IMR-90 (cell line): ENCODE measurements at regions not wholly inside any gene's neighbourhood (a gene's known extent, or its start where the extent isn't known, plus 50 kb on each side); places are given as distances from the start of the nearest gene placed in this dataset.

ENCODE experiments used
- ATAC-seq: fragments of 200-7000 bp; cut with Tn5 transposase; 2 replicates; pipeline ENCODE4 v1.9.1; 2020; ENCODE audit warnings: low read depth, mild to moderate bottlenecking, moderate library complexity
- BruUV-seq: library from RNA; stranded (reverse); fragments of 400-500 nt; replicated peaks from 2 replicates; lab custom pipeline; 2021; lab: Mats Ljungman, UMichigan
- CTCF ChIA-PET: fragments of 300-600 bp; formaldehyde crosslinking; extraction: SDS; loops from one replicate; lab custom pipeline; 2021; ENCODE audit warnings: antibody characterized with exemption; lab: Yijun Ruan, JAX
- POLR2A ChIA-PET: fragments of 300-600 bp; sonication (Branson Sonifier 250); formaldehyde crosslinking; loops from one replicate; lab custom pipeline; 2022; ENCODE audit warnings: antibody characterized with exemption; ENCODE audit not compliant: unreplicated experiment; lab: Charles Lee
- DNase-seq: peaks from one replicate; pipeline ENCODE4 v3.0.0; 2013
- H2AFZ ChIP-seq: replicated peaks from 2 replicates; pipeline ENCODE3; 2013; ENCODE audit warnings: low read length, mild to moderate bottlenecking; ENCODE audit not compliant: poor library complexity
- H2AK5ac ChIP-seq: 2 replicates; pipeline ENCODE4 v1.6.1; 2013; ENCODE audit warnings: low read depth, low read length, inconsistent platforms
- H2AK9ac ChIP-seq: replicated peaks from 2 replicates; pipeline ENCODE3; 2013; ENCODE audit warnings: mild to moderate bottlenecking, low read depth, low read length, moderate library complexity; ENCODE audit not compliant: poor library complexity
- H2BK120ac ChIP-seq: 2 replicates; pipeline ENCODE4 v1.6.1; 2013; ENCODE audit warnings: low read depth, low read length, inconsistent platforms
- H2BK15ac ChIP-seq: 3 replicates; pipeline ENCODE4 v1.6.1; 2013; ENCODE audit warnings: low read depth, low read length, inconsistent platforms
- H2BK20ac ChIP-seq: 2 replicates; pipeline ENCODE4 v1.6.1; 2013; ENCODE audit warnings: low read depth, mild to moderate bottlenecking, inconsistent platforms, low read length, moderate library complexity
- H2BK5ac ChIP-seq: 2 replicates; pipeline ENCODE4 v1.6.1; 2013; ENCODE audit warnings: mild to moderate bottlenecking, low read depth, low read length, inconsistent platforms; ENCODE audit not compliant: poor library complexity, severe bottlenecking
- H3K14ac ChIP-seq: replicated peaks from 2 replicates; pipeline ENCODE4 v1.6.1; 2013; ENCODE audit warnings: low read depth, low read length, inconsistent platforms
- H3K18ac ChIP-seq: 2 replicates; pipeline ENCODE4 v1.6.1; 2013; ENCODE audit warnings: low read depth, low read length, control low read depth
- H3K23ac ChIP-seq: 2 replicates; pipeline ENCODE4 v1.6.1; 2013; ENCODE audit warnings: low read depth, low read length, inconsistent platforms
- H3K27ac ChIP-seq: 2 replicates; pipeline ENCODE4 v1.5.1; 2013; ENCODE audit warnings: mild to moderate bottlenecking, control low read depth, low read length; ENCODE audit not compliant: insufficient read depth
- H3K27me3 ChIP-seq: 2 replicates; pipeline ENCODE4 v1.6.1; 2013; ENCODE audit warnings: low read length; ENCODE audit not compliant: control insufficient read depth, insufficient read depth
- H3K36me3 ChIP-seq: 2 replicates; pipeline ENCODE4 v1.6.1; 2013; ENCODE audit warnings: low read length, mixed read lengths; ENCODE audit not compliant: control insufficient read depth, insufficient read depth
- H3K4ac ChIP-seq: 2 replicates; pipeline ENCODE4 v1.6.1; 2013; ENCODE audit warnings: low read depth, low read length, inconsistent platforms
- H3K4me1 ChIP-seq: 2 replicates; pipeline ENCODE4 v1.6.1; 2013; ENCODE audit warnings: low read length, mixed read lengths; ENCODE audit not compliant: control insufficient read depth, insufficient read depth
- H3K4me2 ChIP-seq: 2 replicates; pipeline ENCODE4 v1.6.1; 2013; ENCODE audit warnings: low read depth, mild to moderate bottlenecking, control low read depth, low read length, moderate library complexity
- H3K4me3 ChIP-seq: 2 replicates; pipeline ENCODE4 v1.5.1; 2013; ENCODE audit warnings: low read depth, mild to moderate bottlenecking, control low read depth, low read length, moderate library complexity; ENCODE audit not compliant: insufficient read depth
- H3K56ac ChIP-seq: 2 replicates; pipeline ENCODE4 v1.6.1; 2013; ENCODE audit warnings: low read length, inconsistent platforms; ENCODE audit not compliant: insufficient read depth; ENCODE audit errors: extremely low read depth
- H3K79me1 ChIP-seq, 2 experiments: 2 replicates each; pipeline ENCODE4 v1.6.1; 2013; ENCODE audit warnings: low read length in 2 of 2, inconsistent platforms in 1 of 2, low read depth in 1 of 2
- H3K9ac ChIP-seq: 2 replicates; pipeline ENCODE4 v1.6.1; 2013; ENCODE audit warnings: low read depth, low read length, control low read depth
- H3K9me1 ChIP-seq: 2 replicates; pipeline ENCODE4 v1.6.1; 2013; ENCODE audit warnings: low read length, inconsistent platforms; ENCODE audit not compliant: insufficient read depth
- H3K9me3 ChIP-seq: 2 replicates; pipeline ENCODE4 v1.6.1; 2013; ENCODE audit warnings: low read length; ENCODE audit not compliant: control insufficient read depth, insufficient read depth
- H4K20me1 ChIP-seq: 2 replicates; pipeline ENCODE4 v1.6.1; 2013; ENCODE audit warnings: low read length, inconsistent platforms; ENCODE audit not compliant: insufficient read depth
- H4K5ac ChIP-seq: 2 replicates; pipeline ENCODE4 v1.6.1; 2013; ENCODE audit warnings: mild to moderate bottlenecking, low read depth, low read length, control low read depth
- H4K8ac ChIP-seq, 2 experiments: 2 replicates each; pipeline ENCODE4 v1.6.1; 2013; ENCODE audit warnings: low read depth in 2 of 2, low read length in 2 of 2, control low read depth in 1 of 2, inconsistent platforms in 1 of 2
- H4K91ac ChIP-seq: 2 replicates; pipeline ENCODE4 v1.6.1; 2013; ENCODE audit warnings: low read depth, low read length, inconsistent platforms; ENCODE audit not compliant: insufficient read depth
- BHLHE40 ChIP-seq: fragments of 150-350 bp; IDR thresholded peaks from 2 replicates; pipeline ENCODE4 v1.6.1; 2016; ENCODE audit warnings: mild to moderate bottlenecking, low read depth, low read length
- CEBPB ChIP-seq: IDR thresholded peaks from 2 replicates; pipeline ENCODE4 v1.6.1; 2012; ENCODE audit warnings: low read depth, low read length, improper control_type of control experiment
- CHD1 ChIP-seq: IDR thresholded peaks from 2 replicates; pipeline ENCODE4 v1.6.1; 2012; ENCODE audit warnings: low read depth, low read length, improper control_type of control experiment
- FOS ChIP-seq: fragments of 150-350 bp; IDR thresholded peaks from 2 replicates; pipeline ENCODE4 v1.6.1; 2016; ENCODE audit warnings: low read depth, low read length
- MAFK ChIP-seq: IDR thresholded peaks from 2 replicates; pipeline ENCODE4 v1.6.1; 2012; ENCODE audit warnings: low read depth, low read length, improper control_type of control experiment
- MAZ ChIP-seq: IDR thresholded peaks from 2 replicates; pipeline ENCODE4 v1.6.1; 2012; ENCODE audit warnings: low read depth, mild to moderate bottlenecking, low read length, improper control_type of control experiment, moderate library complexity, borderline replicate concordance
- MXI1 ChIP-seq: IDR thresholded peaks from 2 replicates; pipeline ENCODE4 v1.6.1; 2012; ENCODE audit warnings: low read depth, mild to moderate bottlenecking, low read length, moderate library complexity, borderline replicate concordance
- NFE2L2 ChIP-seq: fragments of 150-350 bp; IDR thresholded peaks from 2 replicates; pipeline ENCODE4 v1.6.1; 2016; ENCODE audit warnings: low read depth, mild to moderate bottlenecking, low read length
- POLR2A ChIP-seq: IDR thresholded peaks from 2 replicates; pipeline ENCODE4 v1.6.1; 2012; ENCODE audit warnings: mild to moderate bottlenecking, low read depth, low read length
- RAD21 ChIP-seq: IDR thresholded peaks from 2 replicates; pipeline ENCODE4 v1.6.1; 2012; ENCODE audit warnings: low read length, improper control_type of control experiment
- RCOR1 ChIP-seq: IDR thresholded peaks from 2 replicates; pipeline ENCODE4 v1.6.1; 2012; ENCODE audit warnings: mild to moderate bottlenecking, low read length, improper control_type of control experiment; ENCODE audit not compliant: insufficient replicate concordance
- RFX5 ChIP-seq: IDR thresholded peaks from 2 replicates; pipeline ENCODE4 v1.8.0; 2012; ENCODE audit warnings: low read depth, mild to moderate bottlenecking, low read length, moderate library complexity
- SMC3 ChIP-seq: fragments of 150-350 bp; IDR thresholded peaks from 2 replicates; pipeline ENCODE4 v1.6.1; 2016; ENCODE audit warnings: low read depth, mild to moderate bottlenecking, antibody characterized with exemption, low read length, moderate library complexity
- WGBS, 2 experiments: methylation state at CpG; one replicate each; pipeline versions ENCODE4 v1.1.5 to v1.1.7; 2013; ENCODE audit warnings: missing lambda C conversion rate in 2 of 2; ENCODE audit not compliant: insufficient read length in 1 of 2; ENCODE audit errors: extremely low coverage in 2 of 2; 5-methylcytosine and 5-hydroxymethylcytosine counted together
- dilution Hi-C: fragments of 300-500 bp; cut with HindIII; formaldehyde crosslinking; loops from one replicate; pipeline ENCODE4 v1.14.3; 2018; ENCODE audit warnings: low sequenced_read_pairs; ENCODE audit not compliant: unreplicated experiment
- in situ Hi-C: fragments of 300-500 bp; cut with MboI; formaldehyde crosslinking; loops from 3 replicates; pipeline ENCODE4 v1.14.3; 2019; ENCODE audit warnings: low sequenced_read_pairs, inconsistent platforms, mixed read lengths
- intact Hi-C: fragments of 100-400 bp; cut with micrococcal nuclease; formaldehyde crosslinking; loops from 2 replicates; pipeline ENCODE4 v1.10.0; 2022
- TF ChIP-seq, protein P1 (sequence below): conservative IDR thresholded peaks from 2 replicates; pipeline ENCODE4 v1.5.1; 2012; ENCODE audit warnings: mild to moderate bottlenecking, low read depth, low read length, improper control_type of control experiment
- TF ChIP-seq, protein P2 (sequence below): fragments of 150-350 bp; IDR thresholded peaks from 2 replicates; pipeline ENCODE4 v1.6.1; 2017; ENCODE audit warnings: mild to moderate bottlenecking, antibody characterized with exemption, low read length, low read depth

DNA sequence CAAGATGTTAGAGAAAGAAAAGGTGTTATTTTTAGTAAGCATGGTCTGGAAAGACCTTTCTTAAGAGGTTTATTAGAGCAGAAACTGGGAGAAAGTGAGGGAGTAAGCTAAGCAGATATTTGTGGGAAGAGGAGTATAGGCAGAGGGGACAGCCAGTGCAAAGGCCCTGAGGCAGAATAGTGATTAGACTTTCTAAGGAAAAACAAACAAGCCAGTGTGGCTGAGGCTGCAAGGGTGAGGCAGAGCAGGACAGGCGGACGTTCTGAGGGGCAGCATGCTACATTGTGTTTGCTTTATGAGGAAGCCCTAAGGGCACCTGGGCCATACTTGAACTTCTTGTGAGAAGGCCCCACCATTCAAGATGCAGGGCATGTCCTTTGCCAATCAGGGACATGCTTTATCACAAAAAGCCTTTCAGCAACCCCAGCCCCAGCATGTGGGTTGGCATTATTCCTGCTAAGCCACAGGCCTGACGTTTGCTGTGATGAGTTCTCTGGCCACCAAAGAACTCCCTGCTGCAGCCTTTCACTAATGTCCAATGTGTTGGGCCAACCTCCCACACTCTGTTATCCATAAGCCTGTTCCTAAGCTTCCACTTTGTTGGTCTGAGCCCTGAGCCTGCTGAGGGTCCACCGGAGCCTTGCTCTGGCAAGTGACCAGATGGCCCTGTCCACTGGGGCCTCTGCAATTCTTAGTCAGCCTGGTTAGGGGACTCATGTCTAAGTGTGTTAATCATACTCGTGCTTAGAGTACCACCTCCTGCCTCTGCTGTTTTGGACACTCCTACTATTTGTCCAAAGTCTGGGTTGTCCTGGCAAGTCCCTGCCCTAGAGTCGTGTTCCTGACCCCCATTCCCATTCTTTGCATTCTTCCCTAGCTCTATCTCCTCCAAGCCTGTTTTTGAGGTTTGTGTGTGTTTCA lies 209.9 kb upstream of the CTNNB1 start:
- ChIA-PET POLR2A (no interaction called here), CTCF (no interaction called here)
- no peak overlapping the region for H2BK5ac ChIP-seq
- no peak overlapping the region for H2AFZ ChIP-seq
- no TSS peak for BruUV-seq
- H3K36me3 ChIP-seq = no peaks in the 10 kb centered on the region
- H3K27ac ChIP-seq = no peak overlapping the region
- DNase-seq = no peak
- H4K8ac ChIP-seq = no peak overlapping the region
- no peaks in the 10 kb centered on the region for H3K4me1 ChIP-seq
- H3K9me1 ChIP-seq = no peaks in the 10 kb centered on the region
- intact Hi-C loops = no loop called here
- H3K27me3 ChIP-seq = no peaks in the 10 kb centered on the region
- no peak overlapping the region for H3K14ac ChIP-seq
- WGBS, 2 experiments = no CpG with 5 or more reads among the region's 6 CpGs
- no peak overlapping the region for H2AK9ac ChIP-seq
- H4K20me1 ChIP-seq = no peaks in the 10 kb centered on the region
- no peak overlapping the region for H3K18ac ChIP-seq
- H4K91ac ChIP-seq = no peak overlapping the region
- no peak overlapping the region for H2AK5ac ChIP-seq
- no peak overlapping the region for H3K9ac ChIP-seq
- H3K23ac ChIP-seq = no peak overlapping the region
- H2BK120ac ChIP-seq = no peak overlapping the region
- no peak overlapping the region for H3K56ac ChIP-seq
- no peak overlapping the region for H3K4me2 ChIP-seq
- no peak overlapping the region for H3K4me3 ChIP-seq
- H4K5ac ChIP-seq = no peak overlapping the region
- in situ Hi-C loops = no loop called here
- no peak overlapping the region for H2BK15ac ChIP-seq
- ATAC-seq = no peak
- no peak for TF ChIP-seq NFE2L2
- TF ChIP-seq BHLHE40 = no peak
- TF ChIP-seq RAD21 = no peak
- TF ChIP-seq MAZ = no peak
- no peak for TF ChIP-seq MAFK
- TF ChIP-seq, protein P1, sequence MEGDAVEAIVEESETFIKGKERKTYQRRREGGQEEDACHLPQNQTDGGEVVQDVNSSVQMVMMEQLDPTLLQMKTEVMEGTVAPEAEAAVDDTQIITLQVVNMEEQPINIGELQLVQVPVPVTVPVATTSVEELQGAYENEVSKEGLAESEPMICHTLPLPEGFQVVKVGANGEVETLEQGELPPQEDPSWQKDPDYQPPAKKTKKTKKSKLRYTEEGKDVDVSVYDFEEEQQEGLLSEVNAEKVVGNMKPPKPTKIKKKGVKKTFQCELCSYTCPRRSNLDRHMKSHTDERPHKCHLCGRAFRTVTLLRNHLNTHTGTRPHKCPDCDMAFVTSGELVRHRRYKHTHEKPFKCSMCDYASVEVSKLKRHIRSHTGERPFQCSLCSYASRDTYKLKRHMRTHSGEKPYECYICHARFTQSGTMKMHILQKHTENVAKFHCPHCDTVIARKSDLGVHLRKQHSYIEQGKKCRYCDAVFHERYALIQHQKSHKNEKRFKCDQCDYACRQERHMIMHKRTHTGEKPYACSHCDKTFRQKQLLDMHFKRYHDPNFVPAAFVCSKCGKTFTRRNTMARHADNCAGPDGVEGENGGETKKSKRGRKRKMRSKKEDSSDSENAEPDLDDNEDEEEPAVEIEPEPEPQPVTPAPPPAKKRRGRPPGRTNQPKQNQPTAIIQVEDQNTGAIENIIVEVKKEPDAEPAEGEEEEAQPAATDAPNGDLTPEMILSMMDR = no peak
- no peak for TF ChIP-seq CEBPB
- TF ChIP-seq MXI1 = no peak
- no peak for TF ChIP-seq FOS
- TF ChIP-seq SMC3 = no peak
- TF ChIP-seq POLR2A = no peak
- no peak for TF ChIP-seq CHD1
- TF ChIP-seq, protein P2, sequence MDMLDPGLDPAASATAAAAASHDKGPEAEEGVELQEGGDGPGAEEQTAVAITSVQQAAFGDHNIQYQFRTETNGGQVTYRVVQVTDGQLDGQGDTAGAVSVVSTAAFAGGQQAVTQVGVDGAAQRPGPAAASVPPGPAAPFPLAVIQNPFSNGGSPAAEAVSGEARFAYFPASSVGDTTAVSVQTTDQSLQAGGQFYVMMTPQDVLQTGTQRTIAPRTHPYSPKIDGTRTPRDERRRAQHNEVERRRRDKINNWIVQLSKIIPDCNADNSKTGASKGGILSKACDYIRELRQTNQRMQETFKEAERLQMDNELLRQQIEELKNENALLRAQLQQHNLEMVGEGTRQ = no peak
- no peak for TF ChIP-seq RFX5
- TF ChIP-seq RCOR1 = no peak
- H3K79me1 ChIP-seq = no peaks in the 10 kb centered on the region
- H3K4ac ChIP-seq = no peak overlapping the region
- dilution Hi-C loops = no loop called here
- H2BK20ac ChIP-seq = no peak overlapping the region
- no peaks in the 10 kb centered on the region for H3K9me3 ChIP-seq
